Smooth muscle cell (in vitro differentiated cells): ENCODE measurements at regions not wholly inside any gene's neighbourhood (a gene's known extent, or its start where the extent isn't known, plus 50 kb on each side); places are given as distances from the start of the nearest gene placed in this dataset.

Experiments
- DNase-seq: peaks from one replicate; lab custom pipeline; 2025; ENCODE audit not compliant: unreplicated experiment; lab: John Stamatoyannopoulos, UW
- H2AFZ ChIP-seq: fragments of 200-600 bp; sonication (generic); 2 replicates; pipeline ENCODE4 v1.6.0; 2016; ENCODE audit warnings: antibody characterized with exemption, low read depth, mild to moderate bottlenecking
- H3F3A ChIP-seq: fragments of 200-600 bp; sonication (generic); 2 replicates; pipeline ENCODE4 v1.6.0; 2017; ENCODE audit warnings: antibody characterized with exemption, low read depth
- H3K27ac ChIP-seq: fragments of 200-600 bp; sonication (generic); 2 replicates; pipeline ENCODE4 v1.5.1; 2016; ENCODE audit warnings: low read depth, mild to moderate bottlenecking
- H3K27me3 ChIP-seq: fragments of 200-600 bp; sonication (generic); 2 replicates; pipeline ENCODE4 v1.6.1; 2016; ENCODE audit warnings: low read depth, mild to moderate bottlenecking
- H3K36me3 ChIP-seq: fragments of 200-600 bp; sonication (generic); 2 replicates; pipeline ENCODE4 v1.5.1; 2016; ENCODE audit warnings: low read depth
- H3K4me1 ChIP-seq: fragments of 200-600 bp; sonication (generic); 2 replicates; pipeline ENCODE4 v1.5.1; 2016; ENCODE audit warnings: low read depth
- H3K4me2 ChIP-seq: fragments of 200-600 bp; sonication (generic); 2 replicates; pipeline ENCODE4 v1.6.0; 2016; ENCODE audit warnings: mild to moderate bottlenecking
- H3K4me3 ChIP-seq: fragments of 200-600 bp; sonication (generic); 2 replicates; pipeline ENCODE4 v1.5.1; 2016; ENCODE audit warnings: mild to moderate bottlenecking
- H3K79me2 ChIP-seq: fragments of 200-600 bp; sonication (generic); 2 replicates; pipeline ENCODE4 v1.6.0; 2016; ENCODE audit warnings: low read depth, mild to moderate bottlenecking
- H3K9ac ChIP-seq: fragments of 200-600 bp; sonication (generic); 2 replicates; pipeline ENCODE4 v1.6.0; 2016; ENCODE audit warnings: low read depth
- H3K9me3 ChIP-seq: fragments of 200-600 bp; sonication (generic); replicated peaks from 2 replicates; pipeline ENCODE4 v1.5.1; 2016; ENCODE audit warnings: low read depth
- H4K20me1 ChIP-seq: fragments of 200-600 bp; sonication (generic); 2 replicates; pipeline ENCODE4 v1.6.0; 2016; ENCODE audit warnings: low read depth
- WGBS: methylation state at CpG from one replicate; pipeline ENCODE4 v1.1.7; 2016; ENCODE audit warnings: low lambda C conversion rate; 5-methylcytosine and 5-hydroxymethylcytosine counted together
- TF ChIP-seq, protein P1 (sequence below): fragments of 200-600 bp; sonication (generic); IDR thresholded peaks from 2 replicates; pipeline ENCODE4 v1.5.1; 2017; ENCODE audit warnings: borderline replicate concordance, mild to moderate bottlenecking, antibody characterized with exemption; ENCODE audit not compliant: insufficient read depth, poor library complexity, severe bottlenecking

DNA sequence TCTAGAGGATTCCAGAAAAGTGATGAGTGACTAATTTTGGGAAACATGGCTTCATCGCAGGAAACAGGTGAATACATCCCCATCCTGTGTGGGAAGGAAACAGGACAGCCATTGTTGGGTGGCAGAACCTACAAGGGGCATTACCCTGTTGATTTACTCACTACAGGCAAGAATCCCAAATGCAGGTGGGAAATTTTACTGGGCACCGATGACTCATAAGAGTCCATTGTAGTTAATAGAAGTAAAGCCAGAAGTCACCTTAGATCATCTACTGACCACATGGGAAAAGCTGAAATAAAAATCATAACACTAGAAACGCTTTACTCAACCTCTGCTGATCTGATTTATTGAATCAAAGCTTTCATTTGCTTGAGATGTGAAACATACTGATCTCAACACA lies 136.4 kb downstream of the TRIML1 start:
- Histone ChIP-seq H4K20me1 (no peaks in the 10 kb centered on the region), H2AFZ (no peak overlapping the region)

DNA sequence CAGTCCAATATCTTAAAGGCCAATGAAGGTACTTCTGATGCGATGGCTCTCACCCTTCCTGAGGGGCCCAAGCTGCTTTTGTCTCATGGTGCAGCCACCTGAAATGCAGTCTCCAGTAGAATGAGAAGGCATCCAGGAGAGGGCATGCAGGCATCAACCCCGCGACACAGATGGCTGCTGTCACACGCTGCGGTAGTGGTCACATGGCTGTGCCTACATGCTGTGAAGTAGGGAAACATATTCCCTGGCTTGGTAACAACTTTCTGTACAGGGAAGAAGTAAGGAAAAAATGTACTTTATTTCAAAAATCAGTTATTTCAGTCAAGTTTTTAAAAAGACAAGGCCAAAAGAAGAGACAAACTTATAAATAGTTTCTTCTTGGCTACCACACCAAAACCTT lies 139.9 kb downstream of the TRIML1 start:
- no peak for DNase-seq
- Histone ChIP-seq H3F3A (no peaks in the 10 kb centered on the region), H3K4me1 (no peaks in the 10 kb centered on the region), H3K27me3 (peaks cover 22% of the 10 kb centered on the region), H3K4me3 (no peak overlapping the region), H3K36me3 (no peaks in the 10 kb centered on the region), H3K9me3 (no peaks in the 10 kb centered on the region), H3K79me2 (no peaks in the 10 kb centered on the region), H4K20me1 (no peaks in the 10 kb centered on the region), H3K4me2 (no peak overlapping the region), H3K27ac (no peak overlapping the region), H3K9ac (no peak overlapping the region), H2AFZ (no peak overlapping the region)
- WGBS: 88% methylated on average over 5 of the region's 5 CpGs
- TF ChIP-seq, protein P1, sequence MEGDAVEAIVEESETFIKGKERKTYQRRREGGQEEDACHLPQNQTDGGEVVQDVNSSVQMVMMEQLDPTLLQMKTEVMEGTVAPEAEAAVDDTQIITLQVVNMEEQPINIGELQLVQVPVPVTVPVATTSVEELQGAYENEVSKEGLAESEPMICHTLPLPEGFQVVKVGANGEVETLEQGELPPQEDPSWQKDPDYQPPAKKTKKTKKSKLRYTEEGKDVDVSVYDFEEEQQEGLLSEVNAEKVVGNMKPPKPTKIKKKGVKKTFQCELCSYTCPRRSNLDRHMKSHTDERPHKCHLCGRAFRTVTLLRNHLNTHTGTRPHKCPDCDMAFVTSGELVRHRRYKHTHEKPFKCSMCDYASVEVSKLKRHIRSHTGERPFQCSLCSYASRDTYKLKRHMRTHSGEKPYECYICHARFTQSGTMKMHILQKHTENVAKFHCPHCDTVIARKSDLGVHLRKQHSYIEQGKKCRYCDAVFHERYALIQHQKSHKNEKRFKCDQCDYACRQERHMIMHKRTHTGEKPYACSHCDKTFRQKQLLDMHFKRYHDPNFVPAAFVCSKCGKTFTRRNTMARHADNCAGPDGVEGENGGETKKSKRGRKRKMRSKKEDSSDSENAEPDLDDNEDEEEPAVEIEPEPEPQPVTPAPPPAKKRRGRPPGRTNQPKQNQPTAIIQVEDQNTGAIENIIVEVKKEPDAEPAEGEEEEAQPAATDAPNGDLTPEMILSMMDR: no peak

More for the DNA sequence above, 136.4 kb downstream of the TRIML1 start:
- H3K36me3 ChIP-seq: no peaks in the 10 kb centered on the region
- H3K27me3 ChIP-seq: no peaks in the 10 kb centered on the region
- H3K4me3 ChIP-seq: no peak overlapping the region
- H3K4me2 ChIP-seq: no peak overlapping the region
- H3K27ac ChIP-seq: no peak overlapping the region
- H3K79me2 ChIP-seq: no peaks in the 10 kb centered on the region
- TF ChIP-seq, protein P1: no peak
- H3F3A ChIP-seq: no peaks in the 10 kb centered on the region
- 87% methylated on average over 3 of the region's 3 CpGs for WGBS
- H3K9ac ChIP-seq: no peak overlapping the region
- no peaks in the 10 kb centered on the region for H3K4me1 ChIP-seq
- no peaks in the 10 kb centered on the region for H3K9me3 ChIP-seq
- no peak for DNase-seq

DNA sequence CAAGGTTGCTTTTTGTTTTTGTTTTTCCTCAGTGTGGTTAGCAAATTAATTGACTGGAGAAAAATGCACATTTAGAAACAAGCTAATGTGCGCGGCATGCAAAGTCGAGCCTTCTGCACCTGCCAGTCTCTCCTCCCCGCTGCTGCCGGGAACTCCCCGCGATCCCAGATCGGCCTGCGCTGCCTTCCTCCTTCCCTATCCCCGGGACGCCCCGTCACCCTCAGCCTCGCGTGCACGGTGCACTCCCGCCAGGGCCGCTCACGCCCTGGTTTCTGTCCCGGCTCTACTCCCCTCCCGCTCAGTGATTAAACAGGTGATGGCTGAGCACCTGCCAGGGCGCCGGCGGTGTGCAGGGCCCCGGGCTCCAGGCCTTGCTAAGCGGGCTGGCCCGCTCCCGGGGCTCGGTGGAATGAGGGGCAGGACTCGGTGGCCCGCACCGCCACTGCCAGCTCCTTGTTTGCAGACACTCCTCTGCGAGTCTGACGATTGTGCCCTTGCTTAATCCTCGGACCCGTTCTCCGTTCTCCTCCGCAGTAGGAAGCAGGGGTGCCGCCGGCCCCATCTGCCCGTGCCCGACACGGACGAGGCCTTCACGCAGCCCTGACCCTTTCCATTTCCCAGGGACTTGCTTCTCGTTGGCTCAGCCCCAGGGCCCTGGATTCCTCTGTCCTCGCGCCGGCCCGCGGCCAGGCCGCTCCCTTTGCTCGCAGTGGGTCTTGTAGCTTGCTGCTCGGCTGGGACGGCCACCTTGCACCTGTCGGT lies 143.4 kb downstream of the TRIML1 start:
- H3K36me3 ChIP-seq: no peaks in the 10 kb centered on the region
- H3K4me2 ChIP-seq: peak overlapping the region; percentile 81
- H3K79me2 ChIP-seq: no peaks in the 10 kb centered on the region
- H3K4me3 ChIP-seq: peak overlapping the region; percentile 45
- TF ChIP-seq, protein P1: no peak
- no peak for DNase-seq
- H3K27ac ChIP-seq: no peak overlapping the region
- H3F3A ChIP-seq: no peaks in the 10 kb centered on the region
- H3K4me1 ChIP-seq: no peaks in the 10 kb centered on the region
- peak overlapping the region; percentile 67 for H2AFZ ChIP-seq
- H3K27me3 ChIP-seq: peaks cover 22% of the 10 kb centered on the region
- WGBS: 18% methylated on average over 55 of the region's 55 CpGs
- no peak overlapping the region for H3K9ac ChIP-seq
- H4K20me1 ChIP-seq: no peaks in the 10 kb centered on the region
- no peaks in the 10 kb centered on the region for H3K9me3 ChIP-seq
